ENCODE measurements at regions not wholly inside any gene's neighbourhood (a gene's known extent, or its start where the extent isn't known, plus 50 kb on each side); places are given as distances from the start of the nearest gene placed in this dataset.

DNA sequence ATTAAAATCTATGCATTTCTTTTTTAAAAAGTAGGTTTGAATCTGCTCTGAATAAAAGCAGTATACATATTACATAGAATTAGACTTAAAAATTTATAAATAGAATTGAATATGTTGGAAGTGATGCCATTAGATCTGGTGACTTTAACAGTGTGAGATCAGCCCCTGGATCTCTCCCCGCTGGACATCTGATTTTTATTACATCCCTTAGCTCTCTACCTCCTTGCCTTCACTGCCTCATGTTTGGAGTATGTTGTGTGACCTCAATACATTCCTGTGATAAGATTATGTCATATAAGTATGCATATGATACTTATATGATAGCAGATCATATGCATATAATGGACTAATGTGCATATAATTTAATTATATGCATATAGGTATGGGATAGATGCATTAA, 643.4 kb upstream of the NR2F2 start:
- H3K4me3 ChIP-seq: no peak overlapping the region
- H3K9me3 ChIP-seq: no peaks in the 10 kb centered on the region
- intact Hi-C loops (cut with DNase I): no loop called here
- no peaks in the 10 kb centered on the region for H3K36me3 ChIP-seq
- no peak overlapping the region for H3K27ac ChIP-seq
- TF ChIP-seq POLR2A (IDR thresholded peaks at IDR 0.05) (no peak), POLR2AphosphoS5 (IDR thresholded peaks at IDR 0.05) (no peak)
- TF ChIP-seq, protein P1, sequence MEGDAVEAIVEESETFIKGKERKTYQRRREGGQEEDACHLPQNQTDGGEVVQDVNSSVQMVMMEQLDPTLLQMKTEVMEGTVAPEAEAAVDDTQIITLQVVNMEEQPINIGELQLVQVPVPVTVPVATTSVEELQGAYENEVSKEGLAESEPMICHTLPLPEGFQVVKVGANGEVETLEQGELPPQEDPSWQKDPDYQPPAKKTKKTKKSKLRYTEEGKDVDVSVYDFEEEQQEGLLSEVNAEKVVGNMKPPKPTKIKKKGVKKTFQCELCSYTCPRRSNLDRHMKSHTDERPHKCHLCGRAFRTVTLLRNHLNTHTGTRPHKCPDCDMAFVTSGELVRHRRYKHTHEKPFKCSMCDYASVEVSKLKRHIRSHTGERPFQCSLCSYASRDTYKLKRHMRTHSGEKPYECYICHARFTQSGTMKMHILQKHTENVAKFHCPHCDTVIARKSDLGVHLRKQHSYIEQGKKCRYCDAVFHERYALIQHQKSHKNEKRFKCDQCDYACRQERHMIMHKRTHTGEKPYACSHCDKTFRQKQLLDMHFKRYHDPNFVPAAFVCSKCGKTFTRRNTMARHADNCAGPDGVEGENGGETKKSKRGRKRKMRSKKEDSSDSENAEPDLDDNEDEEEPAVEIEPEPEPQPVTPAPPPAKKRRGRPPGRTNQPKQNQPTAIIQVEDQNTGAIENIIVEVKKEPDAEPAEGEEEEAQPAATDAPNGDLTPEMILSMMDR (IDR thresholded peaks at IDR 0.05): no peak
- H3K4me1 ChIP-seq (replicated peaks): no peaks in the 10 kb centered on the region
- no peaks in the 10 kb centered on the region for H3K27me3 ChIP-seq (replicated peaks; ENCODE audit: insufficient read depth)
- WGBS: 94% methylated on average over 1 of the region's 1 CpG
- DNase-seq (ENCODE audit: low spot score): no peak

DNA sequence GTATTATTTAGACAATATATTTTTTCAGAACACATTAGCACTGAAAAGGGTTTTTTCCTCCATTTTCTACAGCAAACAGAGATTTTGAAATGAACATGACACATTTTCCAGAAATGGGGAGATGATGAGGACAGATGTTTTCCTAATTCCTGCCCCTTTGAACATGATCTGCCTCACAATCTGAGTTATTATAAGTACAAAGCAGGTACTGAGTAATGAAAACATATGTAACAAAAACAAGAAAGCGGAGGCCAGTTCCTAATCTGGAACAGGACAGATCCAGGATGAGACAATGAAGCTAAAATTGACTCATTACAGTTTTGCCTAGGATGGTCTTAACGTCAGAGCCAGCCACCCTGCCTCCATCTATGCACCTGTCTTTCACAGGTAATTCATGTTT, 642.8 kb upstream of the NR2F2 start:
- no peaks in the 10 kb centered on the region for H3K36me3 ChIP-seq
- WGBS: 89% methylated on average over 2 of the region's 2 CpGs
- H3K27me3 ChIP-seq (replicated peaks; ENCODE audit: insufficient read depth): no peaks in the 10 kb centered on the region
- no peak for DNase-seq (ENCODE audit: low spot score)
- H3K4me3 ChIP-seq: no peak overlapping the region
- H3K4me1 ChIP-seq (replicated peaks): no peaks in the 10 kb centered on the region
- no peak for TF ChIP-seq POLR2AphosphoS5 (IDR thresholded peaks at IDR 0.05)
- TF ChIP-seq, protein P1 (IDR thresholded peaks at IDR 0.05): no peak
- TF ChIP-seq POLR2A (IDR thresholded peaks at IDR 0.05): no peak
- intact Hi-C loops (cut with DNase I): no loop called here
- no peak overlapping the region for H3K27ac ChIP-seq
- H3K9me3 ChIP-seq: no peaks in the 10 kb centered on the region

DNA sequence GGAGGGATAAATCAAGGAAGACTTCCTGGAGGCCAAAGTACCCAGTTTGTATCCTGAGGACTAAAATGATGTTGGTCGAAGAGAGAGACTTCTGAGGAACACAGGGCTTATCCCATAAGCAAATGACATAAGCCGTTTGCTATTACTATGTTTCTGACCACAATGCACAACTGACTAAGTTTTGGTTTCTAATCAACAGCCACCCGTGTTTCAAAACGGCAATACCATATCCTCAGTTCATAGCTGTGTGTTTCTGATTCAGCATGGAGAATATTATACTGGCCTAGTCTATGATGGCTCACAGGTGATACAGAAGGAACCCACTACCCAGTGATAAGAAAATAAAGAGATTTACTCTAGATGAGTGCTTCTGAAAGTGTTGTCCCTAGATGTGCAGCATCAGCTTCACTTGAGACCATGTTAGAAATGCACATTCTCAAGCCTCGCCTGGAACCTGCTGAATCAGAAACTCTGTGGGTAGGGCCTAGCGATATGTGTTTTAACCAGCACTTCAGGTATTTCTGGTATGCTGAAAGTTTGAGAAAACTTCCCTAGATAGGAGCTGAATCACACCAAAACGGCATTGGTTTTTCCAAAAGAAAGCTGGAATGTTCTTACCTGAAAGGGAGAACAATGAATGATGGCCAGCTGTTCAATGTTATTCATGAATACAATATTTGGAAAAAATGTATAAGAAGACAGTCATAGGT, 639.7 kb upstream of the NR2F2 start:
- H3K4me3 ChIP-seq: no peak overlapping the region
- intact Hi-C loops (cut with DNase I): no loop called here
- no peak for TF ChIP-seq POLR2A (IDR thresholded peaks at IDR 0.05)
- no peak for TF ChIP-seq POLR2AphosphoS5 (IDR thresholded peaks at IDR 0.05)
- TF ChIP-seq, protein P1 (IDR thresholded peaks at IDR 0.05): no peak
- no peak overlapping the region for H3K27ac ChIP-seq
- no peaks in the 10 kb centered on the region for H3K9me3 ChIP-seq
- DNase-seq (ENCODE audit: low spot score): no peak
- 83% methylated on average over 7 of the region's 7 CpGs for WGBS
- no peaks in the 10 kb centered on the region for H3K36me3 ChIP-seq
- H3K27me3 ChIP-seq (replicated peaks; ENCODE audit: insufficient read depth): no peaks in the 10 kb centered on the region
- H3K4me1 ChIP-seq (replicated peaks): no peaks in the 10 kb centered on the region

DNA sequence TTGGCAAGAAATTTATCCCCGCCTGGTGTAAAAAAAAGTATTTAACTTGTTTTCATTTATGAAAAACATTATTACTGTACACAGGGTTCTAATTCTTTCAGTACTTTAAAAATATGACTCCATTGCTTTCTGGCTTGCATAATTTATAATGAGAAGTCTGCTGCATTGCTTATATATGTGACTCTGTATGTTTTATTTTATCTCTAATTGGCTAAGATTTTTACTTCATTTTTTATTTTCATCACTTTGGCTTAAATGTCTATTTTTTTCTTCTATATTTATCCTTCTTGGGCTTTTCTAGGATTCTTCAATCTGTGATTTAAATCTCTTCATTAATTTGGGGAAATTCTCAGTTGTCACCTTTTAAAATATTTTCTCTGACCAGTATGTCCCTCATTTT, 636.6 kb upstream of the NR2F2 start:
- Histone ChIP-seq H3K4me1 (replicated peaks) (no peaks in the 10 kb centered on the region), H3K27me3 (replicated peaks; ENCODE audit: insufficient read depth) (no peaks in the 10 kb centered on the region), H3K36me3 (no peaks in the 10 kb centered on the region), H3K9me3 (no peaks in the 10 kb centered on the region), H3K4me3 (no peak overlapping the region), H3K27ac (no peak overlapping the region)
- TF ChIP-seq POLR2A (IDR thresholded peaks at IDR 0.05): no peak
- TF ChIP-seq, protein P1 (IDR thresholded peaks at IDR 0.05): no peak
- no peak for TF ChIP-seq POLR2AphosphoS5 (IDR thresholded peaks at IDR 0.05)
- DNase-seq (ENCODE audit: low spot score): no peak
- intact Hi-C loops (cut with DNase I): no loop called here
- WGBS: 100% methylated on average over 1 of the region's 1 CpG

DNA sequence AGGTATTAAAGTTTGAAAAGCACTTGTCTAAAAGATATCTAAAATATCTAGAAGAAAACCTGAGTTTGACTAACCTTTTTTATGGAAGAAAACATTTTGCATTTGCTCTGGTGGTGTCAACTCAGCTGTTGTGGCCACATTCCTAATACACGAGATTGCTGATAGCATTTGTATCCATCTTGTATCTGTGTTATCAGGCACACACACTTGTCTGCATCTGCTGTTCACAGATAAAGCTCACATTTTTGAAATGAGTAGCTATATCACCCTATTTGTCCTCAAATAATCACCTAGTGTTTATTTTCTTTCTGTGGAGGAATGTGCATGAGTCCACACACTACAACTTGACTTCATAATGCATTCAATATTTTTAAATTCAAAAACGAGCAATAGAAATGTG, 632.3 kb upstream of the NR2F2 start:
- no peaks in the 10 kb centered on the region for H3K36me3 ChIP-seq
- WGBS: 63% methylated on average over 2 of the region's 2 CpGs
- no peak overlapping the region for H3K27ac ChIP-seq
- TF ChIP-seq POLR2A (IDR thresholded peaks at IDR 0.05) (no peak), POLR2AphosphoS5 (IDR thresholded peaks at IDR 0.05) (no peak)
- TF ChIP-seq, protein P1 (IDR thresholded peaks at IDR 0.05): no peak
- H3K4me1 ChIP-seq (replicated peaks): no peaks in the 10 kb centered on the region
- no peaks in the 10 kb centered on the region for H3K27me3 ChIP-seq (replicated peaks; ENCODE audit: insufficient read depth)
- H3K9me3 ChIP-seq: no peaks in the 10 kb centered on the region
- no peak for DNase-seq (ENCODE audit: low spot score)
- intact Hi-C loops (cut with DNase I): no loop called here
- H3K4me3 ChIP-seq: no peak overlapping the region
